Stomach (tissue), 8 donors: ENCODE measurements at regions not wholly inside any gene's neighbourhood (a gene's known extent, or its start where the extent isn't known, plus 50 kb on each side); places are given as distances from the start of the nearest gene placed in this dataset.

Experiments used
- DNase-seq, 2 donors: peaks; one replicate each; pipeline versions ENCODE4 v3.0.0 to v3.0.0-alpha.2; 2013 to 2019
- H3K27ac ChIP-seq, 5 donors: fragments of 200-600 bp in 4 of 5; sonication (generic) in 4 of 5; one replicate each; pipeline ENCODE4 v1.5.1; 2013 to 2019; ENCODE audit warnings: mild to moderate bottlenecking in 1 of 5, moderate library complexity in 1 of 5
- H3K27me3 ChIP-seq, 3 donors: fragments of 200-600 bp; sonication (generic); one replicate each; pipeline ENCODE4 v1.5.1; 2017 to 2019; ENCODE audit warnings: mixed run types in 1 of 3
- H3K36me3 ChIP-seq, 4 donors: fragments of 200-600 bp; sonication (generic); 1 replicate in 3 of 4; 2 replicates in 1 of 4; pipeline ENCODE4 v1.5.1; 2016 to 2019
- H3K4me1 ChIP-seq, 4 donors: fragments of 200-600 bp; sonication (generic); one replicate each; pipeline ENCODE4 v1.5.1; 2016 to 2019
- H3K4me3 ChIP-seq, 4 donors: fragments of 200-600 bp; sonication (generic) in 3 of 4; one replicate each; pipeline ENCODE4 v1.5.1; 2016 to 2019; ENCODE audit warnings: mild to moderate bottlenecking in 1 of 4
- H3K9me3 ChIP-seq, 4 donors: fragments of 200-600 bp; sonication (generic); one replicate each; pipeline ENCODE4 v1.5.1; 2016 to 2019
- EP300 ChIP-seq: sonication (generic); formaldehyde crosslinking; IDR thresholded peaks from one replicate; pipeline ENCODE4 v1.6.1; 2017; ENCODE audit warnings: antibody characterized with exemption
- POLR2A ChIP-seq, 4 donors: fragments of 450-650 bp; IDR thresholded peaks; one replicate each; pipeline ENCODE4 v1.6.1; 2016; ENCODE audit warnings: antibody characterized with exemption in 4 of 4, control low read depth in 2 of 4, mild to moderate bottlenecking in 1 of 4, moderate library complexity in 1 of 4
- POLR2AphosphoS5 ChIP-seq, 3 donors: sonication (generic); formaldehyde crosslinking; IDR thresholded peaks; one replicate each; pipeline ENCODE4 v1.6.1; 2016; ENCODE audit warnings: antibody characterized with exemption in 3 of 3
- WGBS, 5 donors: extraction: QIAGEN DNeasy Blood & Tissue Kit in 3 of 5; methylation state at CpG; one replicate each; pipeline versions ENCODE4 v1.1.5 to v1.1.7; 2013 to 2018; 5-methylcytosine and 5-hydroxymethylcytosine counted together
- intact Hi-C: fragments of 100-400 bp; cut with DNase I; formaldehyde crosslinking; loops from one replicate; pipeline ENCODE4 v1.15.1; 2023; ENCODE audit warnings: low total_unique reads
- TF ChIP-seq, protein P1 (sequence below), 7 experiments: fragments of 450-650 bp in 4 of 7; fragments of 200-600 bp in 3 of 7; sonication (generic) in 3 of 7; IDR thresholded peaks; one replicate each; pipeline ENCODE4 v1.5.1; 2016 to 2019; ENCODE audit warnings: antibody characterized with exemption in 7 of 7, control low read depth in 2 of 7, mild to moderate bottlenecking in 1 of 7
- donor health status: healthy with polysubstance abuse.
- donor health status: Bipolar disorder and iron deficiency.
- donor health status: healthy.

DNA sequence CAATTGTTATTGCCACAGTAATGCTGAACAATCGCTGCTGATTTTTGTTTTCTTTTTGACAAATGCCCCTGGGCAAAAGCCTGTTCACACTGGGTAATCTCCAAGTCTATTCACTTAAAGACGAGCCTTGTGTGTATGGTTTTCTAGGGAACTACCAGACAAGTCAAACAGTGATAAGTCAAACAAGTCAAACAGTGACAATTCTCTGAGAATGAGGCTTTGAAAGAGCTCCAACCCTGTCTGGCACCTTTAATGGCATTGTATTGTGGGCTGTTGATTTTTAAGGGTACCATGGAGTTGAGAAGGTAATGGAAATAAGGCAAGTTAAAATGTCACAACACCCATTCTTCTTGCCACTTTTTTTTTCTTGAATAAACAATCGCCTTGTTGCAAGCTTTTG is 59.4 kb upstream of the TMC3 start:
- H3K27ac ChIP-seq = no peak overlapping the region
- TF ChIP-seq, protein P1, sequence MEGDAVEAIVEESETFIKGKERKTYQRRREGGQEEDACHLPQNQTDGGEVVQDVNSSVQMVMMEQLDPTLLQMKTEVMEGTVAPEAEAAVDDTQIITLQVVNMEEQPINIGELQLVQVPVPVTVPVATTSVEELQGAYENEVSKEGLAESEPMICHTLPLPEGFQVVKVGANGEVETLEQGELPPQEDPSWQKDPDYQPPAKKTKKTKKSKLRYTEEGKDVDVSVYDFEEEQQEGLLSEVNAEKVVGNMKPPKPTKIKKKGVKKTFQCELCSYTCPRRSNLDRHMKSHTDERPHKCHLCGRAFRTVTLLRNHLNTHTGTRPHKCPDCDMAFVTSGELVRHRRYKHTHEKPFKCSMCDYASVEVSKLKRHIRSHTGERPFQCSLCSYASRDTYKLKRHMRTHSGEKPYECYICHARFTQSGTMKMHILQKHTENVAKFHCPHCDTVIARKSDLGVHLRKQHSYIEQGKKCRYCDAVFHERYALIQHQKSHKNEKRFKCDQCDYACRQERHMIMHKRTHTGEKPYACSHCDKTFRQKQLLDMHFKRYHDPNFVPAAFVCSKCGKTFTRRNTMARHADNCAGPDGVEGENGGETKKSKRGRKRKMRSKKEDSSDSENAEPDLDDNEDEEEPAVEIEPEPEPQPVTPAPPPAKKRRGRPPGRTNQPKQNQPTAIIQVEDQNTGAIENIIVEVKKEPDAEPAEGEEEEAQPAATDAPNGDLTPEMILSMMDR (IDR thresholded peaks at IDR 0.05) = no peak
- intact Hi-C loops = no loop called here

DNA sequence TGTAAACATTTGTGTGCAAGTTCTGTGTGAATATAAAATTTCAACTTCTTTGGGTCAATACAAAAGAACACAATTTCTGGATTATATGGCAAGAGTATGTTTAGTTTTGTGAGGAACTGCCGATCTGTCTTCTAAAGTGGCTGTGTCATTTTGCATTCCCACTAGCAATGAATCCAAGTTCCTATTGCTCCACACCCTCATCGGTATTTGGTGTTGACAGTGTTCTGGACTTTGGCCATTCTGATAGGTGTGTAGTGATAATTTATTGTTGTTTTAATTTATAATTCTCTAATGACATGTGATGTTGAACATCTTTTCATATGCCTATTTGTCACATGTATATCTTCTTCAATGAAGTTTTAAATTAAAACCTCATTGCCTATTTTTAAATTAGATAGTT is 58.2 kb upstream of the TMC3 start:
- no peak overlapping the region for H3K27ac ChIP-seq
- DNase-seq = no peak
- H3K4me1 ChIP-seq = no peaks in the 10 kb centered on the region
- peaks cover 0 to 9% (median 3%) of the 10 kb centered on the region in 4 donors for H3K9me3 ChIP-seq
- H3K27me3 ChIP-seq = peaks cover 0 to 5% (median 3%) of the 10 kb centered on the region in 3 donors
- TF ChIP-seq EP300 (no peak), POLR2A (IDR thresholded peaks at IDR 0.05) (no peak), POLR2AphosphoS5 (IDR thresholded peaks at IDR 0.05) (no peak)
- TF ChIP-seq, protein P1 (IDR thresholded peaks at IDR 0.05) = no peak
- intact Hi-C loops = no loop called here
- no peak overlapping the region for H3K4me3 ChIP-seq
- H3K36me3 ChIP-seq = no peaks in the 10 kb centered on the region
- WGBS, 5 donors = 39 to 62% (median 48%) methylated on average over 2 of the region's 2 CpGs

More for the DNA sequence above, 59.4 kb upstream of the TMC3 start:
- Histone ChIP-seq H3K4me3 (no peak overlapping the region), H3K27me3 (peaks cover 0 to 5% (median 3%) of the 10 kb centered on the region in 3 donors), H3K4me1 (no peaks in the 10 kb centered on the region), H3K36me3 (no peaks in the 10 kb centered on the region), H3K9me3 (peaks cover 0 to 9% (median 3%) of the 10 kb centered on the region in 4 donors)
- 44 to 59% (median 49%) methylated on average over 3 of the region's 3 CpGs for WGBS, 5 donors
- no peak for DNase-seq

DNA sequence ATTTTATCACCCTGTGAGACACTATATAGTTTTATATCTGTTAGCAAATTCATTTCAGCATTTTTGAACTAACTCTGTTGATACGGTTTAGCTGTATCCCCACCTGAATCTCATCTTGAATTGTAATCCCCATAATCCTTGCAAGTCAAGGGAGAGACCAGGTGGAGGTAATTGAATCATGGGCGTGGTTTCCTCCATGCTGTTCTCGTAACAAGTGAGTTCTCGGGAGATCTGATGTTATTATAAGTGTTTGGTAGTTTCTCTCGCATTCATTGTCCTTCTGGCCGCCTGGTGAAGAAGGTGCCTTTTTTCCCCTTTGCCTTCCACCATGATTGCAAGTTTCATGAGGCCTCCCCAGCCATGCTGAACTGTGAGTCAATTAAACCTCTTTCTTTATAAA is 53.2 kb upstream of the TMC3 start:
- H3K36me3 ChIP-seq = no peaks in the 10 kb centered on the region
- peaks cover 0 to 9% (median 3%) of the 10 kb centered on the region in 4 donors for H3K9me3 ChIP-seq
- 75 to 83% (median 80%) methylated on average over 6 of the region's 6 CpGs for WGBS, 5 donors
- no peak for DNase-seq
- H3K27me3 ChIP-seq = peaks cover 0 to 6% (median 0%) of the 10 kb centered on the region in 3 donors
- no peak overlapping the region for H3K27ac ChIP-seq
- intact Hi-C loops = no loop called here
- H3K4me3 ChIP-seq = no peak overlapping the region
- TF ChIP-seq EP300 = no peak
- no peak for TF ChIP-seq POLR2A (IDR thresholded peaks at IDR 0.05)
- TF ChIP-seq POLR2AphosphoS5 (IDR thresholded peaks at IDR 0.05) = no peak
- TF ChIP-seq, protein P1 (IDR thresholded peaks at IDR 0.05) = no peak
- H3K4me1 ChIP-seq = no peaks in the 10 kb centered on the region

DNA sequence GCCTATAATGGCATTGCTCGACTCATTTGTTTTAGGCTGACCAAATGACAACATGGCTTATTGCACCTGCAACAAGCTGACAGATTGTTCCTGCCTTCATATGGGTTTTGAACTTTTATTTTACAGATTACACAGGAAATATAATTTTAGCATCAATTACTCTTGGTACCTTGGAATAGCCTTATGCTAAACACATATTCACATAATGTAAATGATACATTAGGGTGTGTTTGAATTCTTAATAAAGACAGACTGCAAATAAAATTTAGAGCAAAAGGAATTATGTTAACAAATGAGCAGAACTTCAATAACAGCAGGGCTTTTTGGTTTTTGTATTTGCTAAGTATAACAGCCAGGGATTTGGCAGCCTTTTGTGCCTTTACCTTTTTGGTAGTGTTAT is 51.9 kb upstream of the TMC3 start:
- 77 to 90% (median 85%) methylated on average over 1 of the region's 1 CpG for WGBS, 5 donors
- H3K27ac ChIP-seq = no peak overlapping the region
- H3K9me3 ChIP-seq = peaks cover 0 to 6% (median 3%) of the 10 kb centered on the region in 4 donors
- no peaks in the 10 kb centered on the region for H3K4me1 ChIP-seq
- intact Hi-C loops = no loop called here
- no peak for DNase-seq
- no peak overlapping the region for H3K4me3 ChIP-seq
- peaks cover 0 to 6% (median 0%) of the 10 kb centered on the region in 3 donors for H3K27me3 ChIP-seq
- TF ChIP-seq, protein P1 (IDR thresholded peaks at IDR 0.05) = no peak
- no peak for TF ChIP-seq POLR2A (IDR thresholded peaks at IDR 0.05)
- TF ChIP-seq POLR2AphosphoS5 (IDR thresholded peaks at IDR 0.05) = no peak
- TF ChIP-seq EP300 = no peak
- H3K36me3 ChIP-seq = no peaks in the 10 kb centered on the region
